ENCODE measurements at regions not wholly inside any gene's neighbourhood (a gene's known extent, or its start where the extent isn't known, plus 50 kb on each side); places are given as distances from the start of the nearest gene placed in this dataset.

- Mint-ChIP-seq H3K9me3 (ENCODE audit: low read depth) (no peaks in the 10 kb centered on the region), H3K4me3 (ENCODE audit: unreplicated experiment) (no peak overlapping the region), H3K4me1 (ENCODE audit: low read depth) (peaks cover 46% of the 10 kb centered on the region), H3K27me3 (ENCODE audit: low read depth) (no peaks in the 10 kb centered on the region), H3K27ac (ENCODE audit: unreplicated experiment) (peak overlapping the region; percentile 24), H3K36me3 (ENCODE audit: low read depth) (no peaks in the 10 kb centered on the region)
- DNase-seq (ENCODE audit: low spot score) = no peak
- TF ChIP-seq, protein P1, sequence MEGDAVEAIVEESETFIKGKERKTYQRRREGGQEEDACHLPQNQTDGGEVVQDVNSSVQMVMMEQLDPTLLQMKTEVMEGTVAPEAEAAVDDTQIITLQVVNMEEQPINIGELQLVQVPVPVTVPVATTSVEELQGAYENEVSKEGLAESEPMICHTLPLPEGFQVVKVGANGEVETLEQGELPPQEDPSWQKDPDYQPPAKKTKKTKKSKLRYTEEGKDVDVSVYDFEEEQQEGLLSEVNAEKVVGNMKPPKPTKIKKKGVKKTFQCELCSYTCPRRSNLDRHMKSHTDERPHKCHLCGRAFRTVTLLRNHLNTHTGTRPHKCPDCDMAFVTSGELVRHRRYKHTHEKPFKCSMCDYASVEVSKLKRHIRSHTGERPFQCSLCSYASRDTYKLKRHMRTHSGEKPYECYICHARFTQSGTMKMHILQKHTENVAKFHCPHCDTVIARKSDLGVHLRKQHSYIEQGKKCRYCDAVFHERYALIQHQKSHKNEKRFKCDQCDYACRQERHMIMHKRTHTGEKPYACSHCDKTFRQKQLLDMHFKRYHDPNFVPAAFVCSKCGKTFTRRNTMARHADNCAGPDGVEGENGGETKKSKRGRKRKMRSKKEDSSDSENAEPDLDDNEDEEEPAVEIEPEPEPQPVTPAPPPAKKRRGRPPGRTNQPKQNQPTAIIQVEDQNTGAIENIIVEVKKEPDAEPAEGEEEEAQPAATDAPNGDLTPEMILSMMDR (IDR thresholded peaks at IDR 0.05) = no peak
Observed at GRCh38 chr5:54362434-54362833, 52.1 kb upstream of the ARL15 start.

DNA sequence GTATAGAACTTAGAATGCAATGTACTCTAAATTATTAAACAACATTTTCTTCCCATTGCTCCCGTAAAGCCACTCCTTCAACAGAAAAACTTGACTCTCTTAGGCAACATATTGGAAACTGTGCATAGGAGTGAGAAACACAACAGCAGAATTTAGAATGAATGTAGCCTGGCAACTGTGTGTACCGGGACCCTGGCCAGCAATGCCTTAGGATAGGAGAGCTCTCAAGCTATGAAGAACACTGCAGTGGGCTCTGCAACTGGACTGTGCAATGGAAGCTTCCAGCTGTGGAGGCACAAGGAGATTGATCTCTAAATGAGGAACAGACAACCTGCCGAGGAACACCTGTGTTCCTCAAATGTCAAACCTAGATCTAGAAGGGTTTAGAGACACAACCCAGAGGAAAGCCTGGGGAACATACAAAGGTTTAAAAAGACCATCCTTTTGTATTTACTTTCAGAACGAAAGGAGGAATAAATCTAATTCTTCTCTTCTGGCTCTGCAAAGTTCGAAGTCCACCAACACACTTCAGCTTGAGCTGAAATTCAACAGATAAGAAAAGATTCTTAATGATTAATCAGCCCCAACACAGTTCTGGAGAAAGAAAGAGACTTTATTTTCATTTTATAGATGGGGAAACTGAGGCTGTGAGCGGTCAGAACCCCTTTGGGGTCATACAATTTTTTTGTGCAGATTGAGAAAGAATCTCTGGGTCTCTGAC lies 51.5 kb upstream of the ARL15 start:
- Mint-ChIP-seq H3K27ac (ENCODE audit: unreplicated experiment) (peak overlapping the region; percentile 24), H3K4me3 (ENCODE audit: unreplicated experiment) (no peak overlapping the region), H3K9me3 (ENCODE audit: low read depth) (no peaks in the 10 kb centered on the region), H3K4me1 (ENCODE audit: low read depth) (peaks cover 48% of the 10 kb centered on the region), H3K27me3 (ENCODE audit: low read depth) (no peaks in the 10 kb centered on the region), H3K36me3 (ENCODE audit: low read depth) (no peaks in the 10 kb centered on the region)
- DNase-seq (ENCODE audit: low spot score) = no peak
- TF ChIP-seq, protein P1 (IDR thresholded peaks at IDR 0.05) = no peak

DNA sequence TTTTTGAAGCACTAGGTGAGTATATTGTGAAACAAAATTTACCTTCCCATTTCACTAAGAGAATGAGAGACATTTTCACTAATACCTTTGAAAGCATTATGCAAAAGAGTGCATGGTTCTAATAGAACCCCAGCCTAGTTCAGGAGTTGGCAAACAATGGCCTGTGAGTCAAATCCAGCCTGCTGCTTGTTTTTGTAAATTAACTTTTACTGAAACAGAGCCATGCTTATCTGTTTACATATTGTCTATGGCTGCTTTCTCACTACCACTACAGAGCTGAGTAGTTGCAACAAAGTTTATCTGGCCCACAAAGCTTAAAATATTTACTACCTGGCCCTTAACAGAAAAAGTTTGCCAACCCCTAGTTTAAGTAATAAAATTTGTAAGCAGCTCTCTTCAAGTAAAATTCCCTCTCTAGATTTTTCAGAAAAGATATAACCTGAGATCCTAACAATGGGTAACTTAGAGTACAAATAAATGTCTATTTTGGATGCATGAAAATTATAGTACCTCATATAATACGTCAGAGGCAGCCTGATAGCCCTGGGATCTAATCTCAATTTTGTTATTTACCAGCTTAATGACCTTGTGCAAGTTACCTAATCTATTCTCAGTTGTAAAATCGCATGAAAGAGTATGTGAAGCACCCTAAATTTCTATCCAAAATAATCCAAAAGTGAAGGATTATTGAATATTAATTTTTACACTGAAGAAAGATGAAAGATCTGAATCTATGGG lies 50.7 kb upstream of the ARL15 start:
- H3K4me1 Mint-ChIP-seq (ENCODE audit: low read depth) = peaks cover 48% of the 10 kb centered on the region
- H3K27ac Mint-ChIP-seq (ENCODE audit: unreplicated experiment) = no peak overlapping the region
- H3K27me3 Mint-ChIP-seq (ENCODE audit: low read depth) = no peaks in the 10 kb centered on the region
- TF ChIP-seq, protein P1 (IDR thresholded peaks at IDR 0.05) = no peak
- no peak for DNase-seq (ENCODE audit: low spot score)
- no peaks in the 10 kb centered on the region for H3K9me3 Mint-ChIP-seq (ENCODE audit: low read depth)
- H3K4me3 Mint-ChIP-seq (ENCODE audit: unreplicated experiment) = no peak overlapping the region
- H3K36me3 Mint-ChIP-seq (ENCODE audit: low read depth) = no peaks in the 10 kb centered on the region
